AG04449 (cell line): ENCODE measurements at regions not wholly inside any gene's neighbourhood (a gene's known extent, or its start where the extent isn't known, plus 50 kb on each side); places are given as distances from the start of the nearest gene placed in this dataset.
A peak's percentile ranks its signal among the peaks of the same experiment; 100 is the strongest.

Source experiments
- CTCF ChIA-PET: fragments of 350-600 bp; formaldehyde crosslinking; extraction: SDS; loops from one replicate; lab custom pipeline; 2021; ENCODE audit warnings: antibody characterized with exemption; lab: Yijun Ruan, JAX
- POLR2A ChIA-PET: fragments of 400-600, 350-600 bp; formaldehyde crosslinking; extraction: SDS; loops from one replicate; lab custom pipeline; 2020; ENCODE audit warnings: antibody characterized with exemption, inconsistent platforms; lab: Yijun Ruan, JAX
- DNase-seq: peaks from one replicate; pipeline ENCODE4 v3.0.0-alpha.2; 2010; ENCODE audit warnings: low read depth, low spot score
- H3K4me3 ChIP-seq: 2 replicates; pipeline ENCODE4 v1.5.1; 2011; ENCODE audit warnings: low read depth, mild to moderate bottlenecking, control low read depth, low read length
- TF ChIP-seq, protein P1 (sequence below): IDR thresholded peaks from one replicate; pipeline ENCODE4 v1.5.1; 2011; ENCODE audit warnings: mild to moderate bottlenecking, moderate library complexity, low read length, control low read depth, inconsistent platforms; ENCODE audit not compliant: insufficient read depth; ENCODE audit errors: missing control alignments

DNA sequence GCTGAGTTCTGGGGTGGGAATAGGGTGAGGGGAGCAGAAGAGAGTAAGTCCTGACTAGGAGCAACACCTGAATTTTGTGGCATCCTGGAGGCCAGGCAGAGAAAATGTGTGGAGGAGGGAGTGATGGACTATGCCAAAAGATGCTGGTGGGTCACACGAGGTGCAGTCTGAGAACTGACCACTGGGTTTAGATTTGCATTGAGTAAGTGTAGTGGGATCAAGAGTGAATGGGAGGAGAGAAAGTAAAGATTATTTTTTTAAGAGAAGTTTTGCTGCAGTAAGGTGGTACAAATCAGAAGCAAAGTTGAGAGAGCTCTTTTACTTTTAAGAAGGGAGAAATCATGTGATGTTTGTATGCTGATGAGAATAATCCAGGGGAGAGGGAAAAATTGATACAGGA, 405.1 kb downstream of the DLEU7 start:
- H3K4me3 ChIP-seq, result no peak overlapping the region
- ChIA-PET POLR2A (no interaction called here), CTCF (no interaction called here)
- no peak for DNase-seq
- TF ChIP-seq, protein P1, sequence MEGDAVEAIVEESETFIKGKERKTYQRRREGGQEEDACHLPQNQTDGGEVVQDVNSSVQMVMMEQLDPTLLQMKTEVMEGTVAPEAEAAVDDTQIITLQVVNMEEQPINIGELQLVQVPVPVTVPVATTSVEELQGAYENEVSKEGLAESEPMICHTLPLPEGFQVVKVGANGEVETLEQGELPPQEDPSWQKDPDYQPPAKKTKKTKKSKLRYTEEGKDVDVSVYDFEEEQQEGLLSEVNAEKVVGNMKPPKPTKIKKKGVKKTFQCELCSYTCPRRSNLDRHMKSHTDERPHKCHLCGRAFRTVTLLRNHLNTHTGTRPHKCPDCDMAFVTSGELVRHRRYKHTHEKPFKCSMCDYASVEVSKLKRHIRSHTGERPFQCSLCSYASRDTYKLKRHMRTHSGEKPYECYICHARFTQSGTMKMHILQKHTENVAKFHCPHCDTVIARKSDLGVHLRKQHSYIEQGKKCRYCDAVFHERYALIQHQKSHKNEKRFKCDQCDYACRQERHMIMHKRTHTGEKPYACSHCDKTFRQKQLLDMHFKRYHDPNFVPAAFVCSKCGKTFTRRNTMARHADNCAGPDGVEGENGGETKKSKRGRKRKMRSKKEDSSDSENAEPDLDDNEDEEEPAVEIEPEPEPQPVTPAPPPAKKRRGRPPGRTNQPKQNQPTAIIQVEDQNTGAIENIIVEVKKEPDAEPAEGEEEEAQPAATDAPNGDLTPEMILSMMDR, result no peak

DNA sequence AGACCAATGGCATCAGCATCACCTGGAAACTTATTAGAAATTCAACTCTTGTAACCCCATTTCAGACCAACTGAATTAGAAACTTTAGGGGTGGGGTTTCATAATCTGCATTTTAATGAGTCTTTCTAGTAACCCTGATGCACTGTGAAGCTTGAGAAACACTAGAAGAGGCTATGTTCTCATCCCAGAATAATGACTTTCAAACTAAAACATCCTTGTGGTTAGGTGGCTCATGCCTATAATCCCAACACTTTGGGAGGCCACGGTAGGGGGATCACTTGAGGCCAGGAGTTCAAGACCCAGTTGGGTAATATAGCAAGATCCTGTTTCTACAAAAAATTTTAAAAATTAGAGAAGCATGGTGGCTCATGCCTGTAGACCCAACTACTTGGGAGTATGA, 402.4 kb downstream of the DLEU7 start:
- CTCF ChIA-PET, result interaction anchor here (1.1 kb wide), 1 partner anchor 8 kb away, joined by 3 read pairs; no protein-coding TSS in a partner anchor
- peak; percentile 9 for DNase-seq
- H3K4me3 ChIP-seq, result no peak overlapping the region
- TF ChIP-seq, protein P1, result no peak
- POLR2A ChIA-PET, result no interaction called here

DNA sequence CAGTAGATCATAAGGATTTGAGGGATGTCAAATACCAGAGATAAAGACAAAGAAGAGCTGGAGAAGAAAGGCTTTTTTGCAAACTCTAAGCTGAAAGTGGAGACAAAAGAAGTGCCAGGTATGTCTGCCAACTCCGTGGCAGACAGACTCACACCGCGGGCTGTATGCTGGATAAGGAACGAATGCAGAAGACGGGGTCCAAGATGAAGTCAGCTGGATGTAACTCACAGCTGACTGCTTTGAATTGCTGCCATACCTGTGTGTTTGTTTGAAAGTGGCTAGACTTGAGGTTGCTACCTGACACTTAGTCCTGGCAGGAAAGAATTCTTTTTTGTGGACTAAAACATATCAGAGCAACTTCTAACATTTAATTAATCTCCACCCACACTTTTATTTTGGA, 398.8 kb downstream of the DLEU7 start:
- TF ChIP-seq, protein P1, result no peak
- ChIA-PET CTCF (no interaction called here), POLR2A (no interaction called here)
- H3K4me3 ChIP-seq, result no peak overlapping the region
- DNase-seq, result no peak

DNA sequence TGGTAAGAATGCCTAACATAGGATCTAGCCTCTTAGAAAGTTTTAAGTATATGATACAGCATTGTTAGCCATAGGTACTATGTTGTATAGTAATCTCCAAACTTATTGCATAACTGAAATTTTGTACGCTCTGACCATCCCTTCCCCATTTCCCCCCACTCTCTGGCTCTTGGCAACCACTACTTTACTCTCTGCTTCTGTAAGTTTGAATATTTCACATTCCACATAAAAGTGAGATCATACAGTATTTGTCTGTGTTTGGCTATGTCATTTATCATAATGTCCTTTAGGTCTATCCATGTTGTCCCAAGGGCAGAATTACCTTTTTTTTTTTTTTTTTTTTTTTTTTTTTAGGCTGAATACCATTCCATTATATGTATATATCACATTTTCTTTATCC, 396.9 kb downstream of the DLEU7 start:
- no peak for DNase-seq
- H3K4me3 ChIP-seq, result no peak overlapping the region
- POLR2A ChIA-PET, result no interaction called here
- TF ChIP-seq, protein P1, result no peak
- CTCF ChIA-PET, result interaction anchor here (2.4 kb wide), 1 partner anchor 10 kb away, joined by 7 read pairs; no protein-coding TSS in a partner anchor

DNA sequence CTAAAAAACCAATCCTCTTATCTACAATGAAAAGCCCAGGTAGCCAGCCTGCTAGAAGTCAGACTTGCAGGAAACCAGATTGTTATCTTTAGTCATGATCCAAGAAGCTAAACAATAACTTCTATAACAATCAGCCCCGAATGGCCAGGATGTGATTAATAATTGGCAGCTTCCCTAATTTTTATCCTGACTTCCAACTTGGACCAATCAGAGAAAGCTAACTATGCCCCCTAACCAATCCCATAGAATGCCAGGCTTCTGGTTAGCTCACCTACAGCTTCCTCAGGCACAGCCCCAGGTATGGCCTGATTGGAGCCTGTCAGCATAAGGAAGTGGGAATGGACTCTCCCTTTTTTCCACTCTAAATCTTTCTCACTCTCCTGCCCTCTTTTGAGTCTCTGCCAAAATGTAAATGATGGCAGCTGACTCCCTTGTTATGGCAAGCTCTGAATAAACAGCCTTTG, 394.9 kb downstream of the DLEU7 start:
- POLR2A ChIA-PET, result no interaction called here
- TF ChIP-seq, protein P1, result no peak
- DNase-seq, result no peak

DNA sequence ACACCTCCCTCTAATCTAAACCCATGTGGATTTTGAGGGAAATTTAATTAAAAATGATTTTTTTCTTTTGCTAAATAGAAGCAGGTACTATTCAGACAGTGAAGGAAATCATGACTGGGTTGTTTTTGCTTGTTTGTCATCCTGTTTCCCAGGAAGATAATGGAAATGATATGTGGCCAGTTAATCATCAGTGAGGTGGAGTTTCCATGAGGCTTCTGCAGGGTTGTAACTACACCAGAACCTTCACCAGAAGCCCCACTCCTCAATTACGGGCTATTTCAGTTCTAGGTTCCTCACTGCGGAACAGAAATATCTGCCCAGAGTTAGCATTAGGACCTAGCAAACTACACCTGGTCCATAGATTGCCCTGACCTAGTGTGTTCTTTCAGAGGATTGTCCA, 394.0 kb downstream of the DLEU7 start:
- H3K4me3 ChIP-seq, result no peak overlapping the region
- TF ChIP-seq, protein P1, result no peak
- ChIA-PET POLR2A (no interaction called here), CTCF (interaction anchor here (0.6 to 1.0 kb wide), 3 partner anchors 9 to 351 kb away, joined by 3 read pairs; no protein-coding TSS in a partner anchor)
- no peak for DNase-seq

More for the DNA sequence above, 394.9 kb downstream of the DLEU7 start:
- CTCF ChIA-PET, result interaction anchor here (2.4 kb wide), 1 partner anchor 12 kb away, joined by 7 read pairs; no protein-coding TSS in a partner anchor
- H3K4me3 ChIP-seq, result no peak overlapping the region
